ENCODE measurements at regions not wholly inside any gene's neighbourhood (a gene's known extent, or its start where the extent isn't known, plus 50 kb on each side); places are given as distances from the start of the nearest gene placed in this dataset.

GRCh38 chr12:93022603-93023340 is 93.7 kb upstream of the EEA1 start:
- Mint-ChIP-seq H3K4me1 (peaks cover 11% of the 10 kb centered on the region), H3K27me3 (ENCODE audit: low read depth, poor library complexity) (no peaks in the 10 kb centered on the region), H3K27ac (no peak overlapping the region), H3K9me3 (no peaks in the 10 kb centered on the region), H3K36me3 (ENCODE audit: low read depth) (no peaks in the 10 kb centered on the region), H3K4me3 (no peak overlapping the region)
- DNase-seq: no peak
- TF ChIP-seq CTCF (IDR thresholded peaks at IDR 0.05): no peak

GRCh38 chr12:93025145-93026103 is 96.3 kb upstream of the EEA1 start:
- DNase-seq: no peak
- peak; percentile 33 for TF ChIP-seq CTCF (IDR thresholded peaks at IDR 0.05)
- Mint-ChIP-seq H3K9me3 (no peaks in the 10 kb centered on the region), H3K27ac (no peak overlapping the region), H3K4me3 (no peak overlapping the region), H3K27me3 (ENCODE audit: low read depth, poor library complexity) (peaks cover 4% of the 10 kb centered on the region), H3K36me3 (ENCODE audit: low read depth) (no peaks in the 10 kb centered on the region), H3K4me1 (peaks cover 3% of the 10 kb centered on the region)

GRCh38 chr12:93027041-93027440 is 97.9 kb upstream of the EEA1 start:
- peaks cover 4% of the 10 kb centered on the region for H3K9me3 Mint-ChIP-seq
- no peak overlapping the region for H3K4me3 Mint-ChIP-seq
- no peaks in the 10 kb centered on the region for H3K4me1 Mint-ChIP-seq
- H3K36me3 Mint-ChIP-seq (ENCODE audit: low read depth): no peaks in the 10 kb centered on the region
- no peak overlapping the region for H3K27ac Mint-ChIP-seq
- DNase-seq: no peak
- H3K27me3 Mint-ChIP-seq (ENCODE audit: low read depth, poor library complexity): peaks cover 4% of the 10 kb centered on the region
- TF ChIP-seq CTCF (IDR thresholded peaks at IDR 0.05): no peak

GRCh38 chr12:93029091-93029490 is 100.0 kb upstream of the EEA1 start:
- peaks cover 4% of the 10 kb centered on the region for H3K9me3 Mint-ChIP-seq
- no peak overlapping the region for H3K4me3 Mint-ChIP-seq
- no peak for TF ChIP-seq CTCF (IDR thresholded peaks at IDR 0.05)
- H3K36me3 Mint-ChIP-seq (ENCODE audit: low read depth): no peaks in the 10 kb centered on the region
- H3K27ac Mint-ChIP-seq: no peak overlapping the region
- no peak for DNase-seq
- no peaks in the 10 kb centered on the region for H3K4me1 Mint-ChIP-seq
- H3K27me3 Mint-ChIP-seq (ENCODE audit: low read depth, poor library complexity): peaks cover 4% of the 10 kb centered on the region

- no peak for DNase-seq
- H3K4me3 Mint-ChIP-seq: no peak overlapping the region
- peaks cover 4% of the 10 kb centered on the region for H3K9me3 Mint-ChIP-seq
- no peak overlapping the region for H3K27ac Mint-ChIP-seq
- no peak for TF ChIP-seq CTCF (IDR thresholded peaks at IDR 0.05)
- no peaks in the 10 kb centered on the region for H3K36me3 Mint-ChIP-seq (ENCODE audit: low read depth)
- no peaks in the 10 kb centered on the region for H3K4me1 Mint-ChIP-seq
- peaks cover 7% of the 10 kb centered on the region for H3K27me3 Mint-ChIP-seq (ENCODE audit: low read depth, poor library complexity)
These were observed 101.9 kb upstream of the EEA1 start for GRCh38 chr12:93031028-93031427.
